HepG2 (cell line): ENCODE measurements at regions not wholly inside any gene's neighbourhood (a gene's known extent, or its start where the extent isn't known, plus 50 kb on each side); places are given as distances from the start of the nearest gene placed in this dataset.

ENCODE experiments used
- ATAC-seq: fragments of 200-7000 bp; cut with Tn5 transposase; 3 replicates; pipeline ENCODE4 v1.9.1; 2020; ENCODE audit warnings: mild to moderate bottlenecking, moderate library complexity
- BruUV-seq: library from RNA; stranded (reverse); fragments of 400-500 nt; replicated peaks from 2 replicates; lab custom pipeline; 2021; lab: Mats Ljungman, UMichigan
- CTCF ChIA-PET: fragments of 300-600 bp; formaldehyde crosslinking; extraction: SDS; loops from one replicate; lab custom pipeline; 2021; ENCODE audit warnings: low total read pairs, inconsistent platforms, low intra/inter-chr PET ratio; lab: Yijun Ruan, JAX
- POLR2A ChIA-PET: fragments of 350-600 bp; sonication (Branson Sonifier 250); formaldehyde crosslinking; loops from one replicate; lab custom pipeline; 2020; ENCODE audit warnings: antibody characterized with exemption, inconsistent platforms; lab: Yijun Ruan, JAX
- DNase-seq: peaks from one replicate; pipeline ENCODE4 v3.0.0-alpha.2; 2015; ENCODE audit warnings: low spot score
- FAIRE-seq: peaks from 3 replicates; lab custom pipeline; 2011; peaks lifted over from hg19 to GRCh38; lab: Jason Lieb, UNC
- H2AFZ ChIP-seq: one replicate; pipeline ENCODE4 v1.6.1; 2011; ENCODE audit warnings: low read length, inconsistent platforms
- H3K27ac ChIP-seq: fragments of 300-600 bp; 3 replicates; pipeline ENCODE4 v1.8.0; 2011; ENCODE audit warnings: mixed run types, mild to moderate bottlenecking, mixed read lengths, low read length, inconsistent platforms; ENCODE audit not compliant: insufficient read depth; ENCODE audit errors: extremely low read length
- H3K27me3 ChIP-seq, 2 experiments: fragments of 200-600 bp in 1 of 2; 2 replicates in 1 of 2; 3 replicates in 1 of 2; pipeline versions ENCODE4 v1.6.0 to v1.8.0; 2011; ENCODE audit warnings: low read length in 2 of 2, mild to moderate bottlenecking in 2 of 2, moderate library complexity in 2 of 2, inconsistent platforms in 1 of 2; ENCODE audit not compliant: insufficient read depth in 2 of 2, control insufficient read depth in 1 of 2
- H3K36me3 ChIP-seq, 2 experiments: fragments of 200-600 bp in 1 of 2; replicated peaks in 1 of 2; 2 replicates in 1 of 2; 3 replicates in 1 of 2; pipeline versions ENCODE4 v1.5.1 to v1.8.0; 2011; ENCODE audit warnings: low read length in 2 of 2, inconsistent platforms in 1 of 2; ENCODE audit not compliant: insufficient read depth in 2 of 2, control insufficient read depth in 1 of 2
- H3K4me1 ChIP-seq: 2 replicates; pipeline ENCODE4 v1.5.1; 2012; ENCODE audit warnings: low read length, inconsistent platforms; ENCODE audit not compliant: insufficient read depth
- H3K4me2 ChIP-seq: 2 replicates; pipeline ENCODE4 v1.6.0; 2011; ENCODE audit warnings: low read depth, low read length, inconsistent platforms
- H3K4me3 ChIP-seq, 3 experiments: fragments of 200-600 bp in 1 of 3; sonication (generic), shearing (Covaris generic) in 1 of 3; replicated peaks in 1 of 3; 2 replicates each; pipeline ENCODE4 v1.5.1; 2011 to 2016; ENCODE audit warnings: low read length in 3 of 3, inconsistent platforms in 2 of 3, low read depth in 2 of 3, mild to moderate bottlenecking in 2 of 3, control low read depth in 1 of 3, mixed read lengths in 1 of 3; ENCODE audit not compliant: insufficient read depth in 1 of 3
- H3K79me2 ChIP-seq: one replicate; pipeline ENCODE4 v1.6.1; 2011; ENCODE audit warnings: low read length, inconsistent platforms; ENCODE audit not compliant: insufficient read depth
- H3K9ac ChIP-seq: 2 replicates; pipeline ENCODE4 v1.6.0; 2011; ENCODE audit warnings: mild to moderate bottlenecking, low read depth, low read length, inconsistent platforms; ENCODE audit not compliant: insufficient read depth
- H3K9me3 ChIP-seq: 2 replicates; pipeline ENCODE4 v1.5.1; 2012; ENCODE audit warnings: mild to moderate bottlenecking, low read length
- H4K20me1 ChIP-seq: 2 replicates; pipeline ENCODE4 v1.6.0; 2011; ENCODE audit warnings: inconsistent platforms, mild to moderate bottlenecking, low read length, moderate library complexity; ENCODE audit not compliant: insufficient read depth
- ATF7 ChIP-seq, 2 experiments: fragments of 450-650 bp in 1 of 2; sonication (generic) in 1 of 2; formaldehyde crosslinking in 1 of 2; IDR thresholded peaks; 2 replicates each; pipeline versions ENCODE4 v1.4.0 to v1.6.1; 2016 to 2020; ENCODE audit warnings: antibody characterized with exemption in 1 of 2, mild to moderate bottlenecking in 1 of 2, missing genetic modification reagents in 1 of 2
- FOXC1 ChIP-seq: sonication (generic); formaldehyde crosslinking; IDR thresholded peaks from 2 replicates; pipeline ENCODE4 v1.8.0; 2022; ENCODE audit warnings: mild to moderate bottlenecking, missing genetic modification reagents, borderline replicate concordance
- MBD4 ChIP-seq: IDR thresholded peaks from 2 replicates; pipeline ENCODE4 v1.6.1; 2012; ENCODE audit warnings: low read length, inconsistent platforms, borderline replicate concordance
- MBNL3 ChIP-seq: fragments of 250-450 bp; sonication (Bioruptor Pico); conservative IDR thresholded peaks from 2 replicates; pipeline ENCODE4 v1.8.0; 2022; ENCODE audit warnings: mild to moderate bottlenecking, inconsistent platforms
- PRMT3 ChIP-seq: sonication (generic); formaldehyde crosslinking; IDR thresholded peaks from 2 replicates; pipeline ENCODE4 v1.8.1; 2022; ENCODE audit warnings: low read depth, mild to moderate bottlenecking, moderate library complexity, missing genetic modification reagents, borderline replicate concordance
- REXO4 ChIP-seq: sonication (generic); formaldehyde crosslinking; IDR thresholded peaks from 2 replicates; pipeline ENCODE4 v1.8.0; 2022; ENCODE audit warnings: missing genetic modification reagents, mild to moderate bottlenecking, borderline replicate concordance
- SATB2 ChIP-seq: sonication (generic); formaldehyde crosslinking; IDR thresholded peaks from 2 replicates; pipeline ENCODE4 v1.5.0; 2020; ENCODE audit warnings: missing genetic modification reagents
- ZBTB21 ChIP-seq: sonication (generic); formaldehyde crosslinking; IDR thresholded peaks from 2 replicates; pipeline ENCODE4 v1.4.0; 2020; ENCODE audit warnings: missing genetic modification reagents
- ZFAT ChIP-seq: sonication (generic); formaldehyde crosslinking; conservative IDR thresholded peaks from 2 replicates; pipeline ENCODE4 v1.8.1; 2023; ENCODE audit warnings: missing genetic modification reagents, inconsistent platforms
- ZNF230 ChIP-seq: sonication (generic); formaldehyde crosslinking; IDR thresholded peaks from 2 replicates; pipeline ENCODE4 v1.4.0; 2020; ENCODE audit warnings: mild to moderate bottlenecking, missing genetic modification reagents
- ZNF317 ChIP-seq: sonication (generic); formaldehyde crosslinking; IDR thresholded peaks from 2 replicates; pipeline ENCODE4 v1.5.0; 2020; ENCODE audit warnings: mild to moderate bottlenecking, missing genetic modification reagents
- ZNF605 ChIP-seq: sonication (generic); formaldehyde crosslinking; IDR thresholded peaks from 2 replicates; pipeline ENCODE4 v1.8.0; 2022; ENCODE audit warnings: mild to moderate bottlenecking, missing genetic modification reagents
- ZNF607 ChIP-seq: sonication (generic); formaldehyde crosslinking; IDR thresholded peaks from 2 replicates; pipeline ENCODE4 v1.5.1; 2020; ENCODE audit warnings: missing genetic modification reagents, mild to moderate bottlenecking, borderline replicate concordance
- WGBS: methylation state at CpG from one replicate; pipeline ENCODE4 v1.1.6; 2017; ENCODE audit warnings: low lambda C conversion rate; 5-methylcytosine and 5-hydroxymethylcytosine counted together
- in situ Hi-C: cut with HindIII; loops from 2 replicates; pipeline ENCODE4 v1.10.0; 2017; ENCODE audit warnings: low pct_unique_long_range_greater_than_20kb; ENCODE audit not compliant: extremely low pct_ligation_motif_present
- intact Hi-C: fragments of 100-400 bp; cut with micrococcal nuclease; formaldehyde crosslinking; loops from one replicate; pipeline ENCODE4 v1.10.0; 2022; ENCODE audit not compliant: unreplicated experiment
- TF ChIP-seq, protein P1 (sequence below): sonication (generic); formaldehyde crosslinking; IDR thresholded peaks from 2 replicates; pipeline ENCODE4 v1.5.1; 2020; ENCODE audit warnings: missing genetic modification reagents, mild to moderate bottlenecking, borderline replicate concordance
- TF ChIP-seq, protein P2 (sequence below): fragments of 450-650 bp; IDR thresholded peaks from 2 replicates; pipeline ENCODE4 v1.6.1; 2017
- TF ChIP-seq, protein P3 (sequence below): sonication (generic); formaldehyde crosslinking; IDR thresholded peaks from 2 replicates; pipeline ENCODE4 v1.4.0; 2020; ENCODE audit warnings: missing genetic modification reagents; ENCODE audit errors: not compliant biosample characterization

DNA sequence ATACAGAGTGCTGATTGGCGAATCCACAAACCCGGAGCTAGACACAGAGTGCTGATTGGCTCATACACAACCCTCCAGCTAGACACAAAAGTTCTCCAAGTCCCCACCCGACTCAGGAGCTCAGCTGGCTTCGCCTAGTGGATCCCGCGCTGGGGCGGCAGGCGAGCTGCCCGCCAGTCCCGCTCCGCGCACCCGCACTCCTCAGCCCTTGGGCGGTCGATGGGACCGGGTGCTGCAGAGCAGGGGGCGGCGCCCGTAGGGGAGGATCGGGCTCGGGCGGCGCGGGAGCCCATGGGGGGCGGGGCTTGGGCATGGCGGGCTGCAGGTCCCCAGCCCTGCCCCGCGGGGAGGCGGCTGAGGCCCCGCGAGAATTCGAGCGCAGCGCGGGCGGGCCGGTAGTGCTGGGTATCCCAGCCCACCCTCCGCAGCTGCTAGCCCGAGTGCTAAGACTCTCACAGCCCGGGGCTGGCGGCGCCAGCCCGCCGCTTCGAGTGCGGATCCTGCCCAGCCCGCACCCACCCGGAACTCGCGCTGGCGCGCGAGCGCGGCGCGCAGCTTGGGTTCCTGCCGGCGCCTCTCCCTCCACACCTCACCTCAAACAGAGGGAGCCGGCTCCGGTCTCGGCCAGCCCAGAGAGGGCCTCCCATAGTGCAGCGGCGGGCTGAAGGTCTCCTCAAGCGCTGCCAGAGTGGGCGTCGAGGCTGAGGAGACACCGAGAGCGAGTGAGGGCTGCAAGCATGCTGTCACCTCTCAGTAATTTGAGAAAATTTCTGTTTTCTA is 75.5 kb upstream of the ATP5MC3 start:
- intact Hi-C loops, result no loop called here
- Histone ChIP-seq H3K9me3 (no peaks in the 10 kb centered on the region), H3K4me3 (no peak overlapping the region), H3K27me3 (peaks cover 0 to 5% of the 10 kb centered on the region in 2 experiments; a peak in 2 of 5 replicates), H3K4me2 (no peak overlapping the region), H3K4me1 (no peaks in the 10 kb centered on the region), H4K20me1 (no peaks in the 10 kb centered on the region), H2AFZ (no peak overlapping the region), H3K36me3 (no peaks in the 10 kb centered on the region)
- FAIRE-seq (no peak), ATAC-seq (no peak), DNase-seq (no peak)
- BruUV-seq, result no TSS peak
- ChIA-PET CTCF (no interaction called here), POLR2A (no interaction called here)
- in situ Hi-C loops, result no loop called here
- TF ChIP-seq ZNF230 (CRISPR knock-in tag) (no peak), MBD4 (no peak), ZNF317 (CRISPR knock-in tag) (no peak), SATB2 (CRISPR knock-in tag) (no peak), FOXC1 (CRISPR knock-in tag) (no peak), ATF7 (IDR thresholded peaks at IDR 0.05) (no peak), ATF7 (CRISPR knock-in tag; IDR thresholded peaks at IDR 0.05) (no peak), ZBTB21 (CRISPR knock-in tag) (no peak), REXO4 (CRISPR knock-in tag) (no peak), PRMT3 (CRISPR knock-in tag) (no peak), ZNF607 (CRISPR knock-in tag) (no peak), ZFAT (no peak), MBNL3 (CRISPR knock-in tag) (no peak), ZNF605 (CRISPR knock-in tag) (no peak)
- TF ChIP-seq, protein P1, sequence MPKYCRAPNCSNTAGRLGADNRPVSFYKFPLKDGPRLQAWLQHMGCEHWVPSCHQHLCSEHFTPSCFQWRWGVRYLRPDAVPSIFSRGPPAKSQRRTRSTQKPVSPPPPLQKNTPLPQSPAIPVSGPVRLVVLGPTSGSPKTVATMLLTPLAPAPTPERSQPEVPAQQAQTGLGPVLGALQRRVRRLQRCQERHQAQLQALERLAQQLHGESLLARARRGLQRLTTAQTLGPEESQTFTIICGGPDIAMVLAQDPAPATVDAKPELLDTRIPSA, result no peak
- TF ChIP-seq, protein P2, sequence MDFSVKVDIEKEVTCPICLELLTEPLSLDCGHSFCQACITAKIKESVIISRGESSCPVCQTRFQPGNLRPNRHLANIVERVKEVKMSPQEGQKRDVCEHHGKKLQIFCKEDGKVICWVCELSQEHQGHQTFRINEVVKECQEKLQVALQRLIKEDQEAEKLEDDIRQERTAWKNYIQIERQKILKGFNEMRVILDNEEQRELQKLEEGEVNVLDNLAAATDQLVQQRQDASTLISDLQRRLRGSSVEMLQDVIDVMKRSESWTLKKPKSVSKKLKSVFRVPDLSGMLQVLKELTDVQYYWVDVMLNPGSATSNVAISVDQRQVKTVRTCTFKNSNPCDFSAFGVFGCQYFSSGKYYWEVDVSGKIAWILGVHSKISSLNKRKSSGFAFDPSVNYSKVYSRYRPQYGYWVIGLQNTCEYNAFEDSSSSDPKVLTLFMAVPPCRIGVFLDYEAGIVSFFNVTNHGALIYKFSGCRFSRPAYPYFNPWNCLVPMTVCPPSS, result no peak
- TF ChIP-seq, protein P3, sequence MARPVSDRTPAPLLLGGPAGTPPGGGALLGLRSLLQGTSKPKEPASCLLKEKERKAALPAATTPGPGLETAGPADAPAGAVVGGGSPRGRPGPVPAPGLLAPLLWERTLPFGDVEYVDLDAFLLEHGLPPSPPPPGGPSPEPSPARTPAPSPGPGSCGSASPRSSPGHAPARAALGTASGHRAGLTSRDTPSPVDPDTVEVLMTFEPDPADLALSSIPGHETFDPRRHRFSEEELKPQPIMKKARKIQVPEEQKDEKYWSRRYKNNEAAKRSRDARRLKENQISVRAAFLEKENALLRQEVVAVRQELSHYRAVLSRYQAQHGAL (CRISPR knock-in tag), result no peak
- TF ChIP-seq, all 625 proteins: peak for 0
- Histone ChIP-seq H3K9ac (no peak overlapping the region), H3K79me2 (no peaks in the 10 kb centered on the region), H3K27ac (no peak overlapping the region)
- WGBS, result 82% methylated on average over 47 of the region's 69 CpGs
